IMR-90 (cell line): ENCODE measurements at regions not wholly inside any gene's neighbourhood (a gene's known extent, or its start where the extent isn't known, plus 50 kb on each side); places are given as distances from the start of the nearest gene placed in this dataset.

Source experiments
- ATAC-seq: fragments of 200-7000 bp; cut with Tn5 transposase; 2 replicates; pipeline ENCODE4 v1.9.1; 2020; ENCODE audit warnings: low read depth, mild to moderate bottlenecking, moderate library complexity
- BruUV-seq: library from RNA; stranded (reverse); fragments of 400-500 nt; replicated peaks from 2 replicates; lab custom pipeline; 2021; lab: Mats Ljungman, UMichigan
- CTCF ChIA-PET: fragments of 300-600 bp; formaldehyde crosslinking; extraction: SDS; loops from one replicate; lab custom pipeline; 2021; ENCODE audit warnings: antibody characterized with exemption; lab: Yijun Ruan, JAX
- POLR2A ChIA-PET: fragments of 300-600 bp; sonication (Branson Sonifier 250); formaldehyde crosslinking; loops from one replicate; lab custom pipeline; 2022; ENCODE audit warnings: antibody characterized with exemption; ENCODE audit not compliant: unreplicated experiment; lab: Charles Lee
- DNase-seq: peaks from one replicate; pipeline ENCODE4 v3.0.0; 2013
- H2AFZ ChIP-seq: replicated peaks from 2 replicates; pipeline ENCODE3; 2013; ENCODE audit warnings: low read length, mild to moderate bottlenecking; ENCODE audit not compliant: poor library complexity
- H2AK5ac ChIP-seq: 2 replicates; pipeline ENCODE4 v1.6.1; 2013; ENCODE audit warnings: low read depth, low read length, inconsistent platforms
- H2AK9ac ChIP-seq: replicated peaks from 2 replicates; pipeline ENCODE3; 2013; ENCODE audit warnings: mild to moderate bottlenecking, low read depth, low read length, moderate library complexity; ENCODE audit not compliant: poor library complexity
- H2BK120ac ChIP-seq: 2 replicates; pipeline ENCODE4 v1.6.1; 2013; ENCODE audit warnings: low read depth, low read length, inconsistent platforms
- H2BK15ac ChIP-seq: 3 replicates; pipeline ENCODE4 v1.6.1; 2013; ENCODE audit warnings: low read depth, low read length, inconsistent platforms
- H2BK20ac ChIP-seq: 2 replicates; pipeline ENCODE4 v1.6.1; 2013; ENCODE audit warnings: low read depth, mild to moderate bottlenecking, inconsistent platforms, low read length, moderate library complexity
- H2BK5ac ChIP-seq: 2 replicates; pipeline ENCODE4 v1.6.1; 2013; ENCODE audit warnings: mild to moderate bottlenecking, low read depth, low read length, inconsistent platforms; ENCODE audit not compliant: poor library complexity, severe bottlenecking
- H3K14ac ChIP-seq: replicated peaks from 2 replicates; pipeline ENCODE4 v1.6.1; 2013; ENCODE audit warnings: low read depth, low read length, inconsistent platforms
- H3K18ac ChIP-seq: 2 replicates; pipeline ENCODE4 v1.6.1; 2013; ENCODE audit warnings: low read depth, low read length, control low read depth
- H3K23ac ChIP-seq: 2 replicates; pipeline ENCODE4 v1.6.1; 2013; ENCODE audit warnings: low read depth, low read length, inconsistent platforms
- H3K27ac ChIP-seq: 2 replicates; pipeline ENCODE4 v1.5.1; 2013; ENCODE audit warnings: mild to moderate bottlenecking, control low read depth, low read length; ENCODE audit not compliant: insufficient read depth
- H3K27me3 ChIP-seq: 2 replicates; pipeline ENCODE4 v1.6.1; 2013; ENCODE audit warnings: low read length; ENCODE audit not compliant: control insufficient read depth, insufficient read depth
- H3K36me3 ChIP-seq: 2 replicates; pipeline ENCODE4 v1.6.1; 2013; ENCODE audit warnings: low read length, mixed read lengths; ENCODE audit not compliant: control insufficient read depth, insufficient read depth
- H3K4ac ChIP-seq: 2 replicates; pipeline ENCODE4 v1.6.1; 2013; ENCODE audit warnings: low read depth, low read length, inconsistent platforms
- H3K4me1 ChIP-seq: 2 replicates; pipeline ENCODE4 v1.6.1; 2013; ENCODE audit warnings: low read length, mixed read lengths; ENCODE audit not compliant: control insufficient read depth, insufficient read depth
- H3K4me2 ChIP-seq: 2 replicates; pipeline ENCODE4 v1.6.1; 2013; ENCODE audit warnings: low read depth, mild to moderate bottlenecking, control low read depth, low read length, moderate library complexity
- H3K4me3 ChIP-seq: 2 replicates; pipeline ENCODE4 v1.5.1; 2013; ENCODE audit warnings: low read depth, mild to moderate bottlenecking, control low read depth, low read length, moderate library complexity; ENCODE audit not compliant: insufficient read depth
- H3K56ac ChIP-seq: 2 replicates; pipeline ENCODE4 v1.6.1; 2013; ENCODE audit warnings: low read length, inconsistent platforms; ENCODE audit not compliant: insufficient read depth; ENCODE audit errors: extremely low read depth
- H3K79me1 ChIP-seq, 2 experiments: 2 replicates each; pipeline ENCODE4 v1.6.1; 2013; ENCODE audit warnings: low read length in 2 of 2, inconsistent platforms in 1 of 2, low read depth in 1 of 2
- H3K9ac ChIP-seq: 2 replicates; pipeline ENCODE4 v1.6.1; 2013; ENCODE audit warnings: low read depth, low read length, control low read depth
- H3K9me1 ChIP-seq: 2 replicates; pipeline ENCODE4 v1.6.1; 2013; ENCODE audit warnings: low read length, inconsistent platforms; ENCODE audit not compliant: insufficient read depth
- H3K9me3 ChIP-seq: 2 replicates; pipeline ENCODE4 v1.6.1; 2013; ENCODE audit warnings: low read length; ENCODE audit not compliant: control insufficient read depth, insufficient read depth
- H4K20me1 ChIP-seq: 2 replicates; pipeline ENCODE4 v1.6.1; 2013; ENCODE audit warnings: low read length, inconsistent platforms; ENCODE audit not compliant: insufficient read depth
- H4K5ac ChIP-seq: 2 replicates; pipeline ENCODE4 v1.6.1; 2013; ENCODE audit warnings: mild to moderate bottlenecking, low read depth, low read length, control low read depth
- H4K8ac ChIP-seq, 2 experiments: 2 replicates each; pipeline ENCODE4 v1.6.1; 2013; ENCODE audit warnings: low read depth in 2 of 2, low read length in 2 of 2, control low read depth in 1 of 2, inconsistent platforms in 1 of 2
- H4K91ac ChIP-seq: 2 replicates; pipeline ENCODE4 v1.6.1; 2013; ENCODE audit warnings: low read depth, low read length, inconsistent platforms; ENCODE audit not compliant: insufficient read depth
- MAZ ChIP-seq: IDR thresholded peaks from 2 replicates; pipeline ENCODE4 v1.6.1; 2012; ENCODE audit warnings: low read depth, mild to moderate bottlenecking, low read length, improper control_type of control experiment, moderate library complexity, borderline replicate concordance
- RAD21 ChIP-seq: IDR thresholded peaks from 2 replicates; pipeline ENCODE4 v1.6.1; 2012; ENCODE audit warnings: low read length, improper control_type of control experiment
- WGBS, 2 experiments: methylation state at CpG; one replicate each; pipeline versions ENCODE4 v1.1.5 to v1.1.7; 2013; ENCODE audit warnings: missing lambda C conversion rate in 2 of 2; ENCODE audit not compliant: insufficient read length in 1 of 2; ENCODE audit errors: extremely low coverage in 2 of 2; 5-methylcytosine and 5-hydroxymethylcytosine counted together
- dilution Hi-C: fragments of 300-500 bp; cut with HindIII; formaldehyde crosslinking; loops from one replicate; pipeline ENCODE4 v1.14.3; 2018; ENCODE audit warnings: low sequenced_read_pairs; ENCODE audit not compliant: unreplicated experiment
- in situ Hi-C: fragments of 300-500 bp; cut with MboI; formaldehyde crosslinking; loops from 3 replicates; pipeline ENCODE4 v1.14.3; 2019; ENCODE audit warnings: low sequenced_read_pairs, inconsistent platforms, mixed read lengths
- intact Hi-C: fragments of 100-400 bp; cut with micrococcal nuclease; formaldehyde crosslinking; loops from 2 replicates; pipeline ENCODE4 v1.10.0; 2022
- TF ChIP-seq, protein P1 (sequence below): fragments of 150-350 bp; IDR thresholded peaks from 2 replicates; pipeline ENCODE4 v1.6.1; 2016; ENCODE audit warnings: low read depth, mild to moderate bottlenecking, low read length, moderate library complexity, borderline replicate concordance

DNA sequence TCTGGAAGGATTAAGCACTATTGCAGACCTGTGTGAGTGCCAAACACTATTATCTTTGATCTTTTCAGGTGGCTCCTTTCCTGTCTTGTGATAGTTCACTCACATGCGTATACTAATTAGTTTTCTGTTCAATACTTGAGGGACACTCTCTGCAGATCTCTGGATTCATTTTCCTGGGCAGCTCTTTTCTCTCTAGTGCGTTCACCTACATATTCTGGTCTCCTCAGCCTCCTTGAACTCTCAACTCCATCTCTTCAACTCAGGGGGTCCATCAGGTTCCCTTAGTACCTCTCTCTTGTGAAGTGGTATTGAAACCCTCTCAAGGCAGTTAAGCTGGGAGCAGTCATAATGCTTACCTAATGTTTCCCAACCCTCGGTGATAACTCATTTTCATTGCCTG is 1218.1 kb upstream of the MAP3K7 start:
- no peak overlapping the region for H3K27ac ChIP-seq
- no peak overlapping the region for H2BK120ac ChIP-seq
- TF ChIP-seq RAD21 (no peak), MAZ (no peak)
- TF ChIP-seq, protein P1, sequence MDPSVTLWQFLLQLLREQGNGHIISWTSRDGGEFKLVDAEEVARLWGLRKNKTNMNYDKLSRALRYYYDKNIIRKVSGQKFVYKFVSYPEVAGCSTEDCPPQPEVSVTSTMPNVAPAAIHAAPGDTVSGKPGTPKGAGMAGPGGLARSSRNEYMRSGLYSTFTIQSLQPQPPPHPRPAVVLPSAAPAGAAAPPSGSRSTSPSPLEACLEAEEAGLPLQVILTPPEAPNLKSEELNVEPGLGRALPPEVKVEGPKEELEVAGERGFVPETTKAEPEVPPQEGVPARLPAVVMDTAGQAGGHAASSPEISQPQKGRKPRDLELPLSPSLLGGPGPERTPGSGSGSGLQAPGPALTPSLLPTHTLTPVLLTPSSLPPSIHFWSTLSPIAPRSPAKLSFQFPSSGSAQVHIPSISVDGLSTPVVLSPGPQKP = no peak
- H2AK5ac ChIP-seq = no peak overlapping the region
- dilution Hi-C loops (no loop called here), in situ Hi-C loops (no loop called here), intact Hi-C loops (no loop called here)
- no peaks in the 10 kb centered on the region for H3K9me3 ChIP-seq
- no TSS peak for BruUV-seq
- POLR2A ChIA-PET = no interaction called here
- ATAC-seq (no peak), DNase-seq (no peak)
- no peaks in the 10 kb centered on the region for H4K20me1 ChIP-seq
- no peak overlapping the region for H2BK15ac ChIP-seq
- no peak overlapping the region for H4K8ac ChIP-seq
- no peaks in the 10 kb centered on the region for H3K27me3 ChIP-seq
- H3K23ac ChIP-seq = no peak overlapping the region
- H3K18ac ChIP-seq = no peak overlapping the region
- H3K4me1 ChIP-seq = no peaks in the 10 kb centered on the region
- no peak overlapping the region for H3K56ac ChIP-seq
- no peak overlapping the region for H2BK20ac ChIP-seq
- H2BK5ac ChIP-seq = no peak overlapping the region
- no peak overlapping the region for H3K4me3 ChIP-seq
- no peak overlapping the region for H2AK9ac ChIP-seq
- H3K79me1 ChIP-seq = no peaks in the 10 kb centered on the region
- H3K36me3 ChIP-seq = no peaks in the 10 kb centered on the region
- no peaks in the 10 kb centered on the region for H3K9me1 ChIP-seq
- no peak overlapping the region for H4K5ac ChIP-seq
- WGBS, 2 experiments = no CpG with 5 or more reads among the region's 3 CpGs
- no peak overlapping the region for H3K14ac ChIP-seq
- H3K4ac ChIP-seq = no peak overlapping the region
- H4K91ac ChIP-seq = no peak overlapping the region
- no peak overlapping the region for H2AFZ ChIP-seq
- H3K4me2 ChIP-seq = no peak overlapping the region
- CTCF ChIA-PET = no interaction called here
- no peak overlapping the region for H3K9ac ChIP-seq
